GM23338 (cell line): ENCODE measurements at regions not wholly inside any gene's neighbourhood (a gene's known extent, or its start where the extent isn't known, plus 50 kb on each side); places are given as distances from the start of the nearest gene placed in this dataset.

ENCODE experiments used
- ATAC-seq: fragments of 200-7000 bp; cut with Tn5 transposase; 3 replicates; pipeline ENCODE4 v1.9.1; 2020
- DNase-seq: peaks from one replicate; pipeline ENCODE4 v3.0.0-alpha.2; 2015; ENCODE audit warnings: low spot score
- H2AFZ ChIP-seq: fragments of 200-600 bp; sonication (generic); 2 replicates; pipeline ENCODE4 v1.8.0; 2016; ENCODE audit warnings: antibody characterized with exemption, mild to moderate bottlenecking, moderate library complexity
- H3F3A ChIP-seq: fragments of 200-600 bp; sonication (generic); replicated peaks from 2 replicates; pipeline ENCODE4 v1.8.0; 2017; ENCODE audit warnings: antibody characterized with exemption, mixed run types, low read depth
- H3K27ac ChIP-seq: fragments of 200-600 bp; sonication (generic); 2 replicates; pipeline ENCODE4 v1.6.1; 2016; ENCODE audit warnings: low read depth
- H3K27me3 ChIP-seq: fragments of 200-600 bp; sonication (generic); 2 replicates; pipeline ENCODE4 v1.8.0; 2016; ENCODE audit warnings: mild to moderate bottlenecking, mixed run types, moderate library complexity; ENCODE audit not compliant: insufficient read depth
- H3K36me3 ChIP-seq: fragments of 200-600 bp; sonication (generic); 2 replicates; pipeline ENCODE4 v1.8.0; 2016; ENCODE audit warnings: mild to moderate bottlenecking; ENCODE audit not compliant: insufficient read depth
- H3K4me1 ChIP-seq: fragments of 200-600 bp; sonication (generic); 2 replicates; pipeline ENCODE4 v1.8.0; 2016; ENCODE audit warnings: mild to moderate bottlenecking, moderate library complexity; ENCODE audit not compliant: insufficient read depth
- H3K4me2 ChIP-seq: fragments of 200-600 bp; sonication (generic); 2 replicates; pipeline ENCODE4 v1.7.1; 2017; ENCODE audit warnings: mixed run types
- H3K4me3 ChIP-seq: fragments of 200-600 bp; sonication (generic); 2 replicates; pipeline ENCODE4 v1.6.1; 2016; ENCODE audit warnings: mixed run types
- H3K79me2 ChIP-seq: fragments of 200-600 bp; sonication (generic); replicated peaks from 2 replicates; pipeline ENCODE4 v1.8.0; 2017; ENCODE audit warnings: mild to moderate bottlenecking; ENCODE audit not compliant: insufficient read depth
- H3K9me2 ChIP-seq: fragments of 200-600 bp; sonication (generic); 2 replicates; pipeline ENCODE4 v1.8.0; 2017; ENCODE audit not compliant: insufficient read depth
- H4K20me1 ChIP-seq: fragments of 200-600 bp; sonication (generic); replicated peaks from 2 replicates; pipeline ENCODE4 v1.8.0; 2017; ENCODE audit warnings: mild to moderate bottlenecking; ENCODE audit not compliant: insufficient read depth
- H3K27ac Mint-ChIP-seq: 2 replicates; pipeline ENCODE4 v1.8.0; 2020; ENCODE audit warnings: inconsistent platforms, mild to moderate bottlenecking, moderate library complexity, mixed read lengths
- H3K27me3 Mint-ChIP-seq: 3 replicates; pipeline ENCODE4 v1.8.0; 2022; ENCODE audit warnings: low read depth, mild to moderate bottlenecking, moderate library complexity, mixed read lengths, inconsistent platforms; ENCODE audit not compliant: insufficient read depth, poor library complexity
- H3K36me3 Mint-ChIP-seq: 3 replicates; pipeline ENCODE4 v1.8.0; 2021; ENCODE audit warnings: low read depth, mild to moderate bottlenecking, inconsistent platforms, moderate library complexity, mixed read lengths
- H3K4me1 Mint-ChIP-seq: 3 replicates; pipeline ENCODE4 v1.8.0; 2020; ENCODE audit warnings: mild to moderate bottlenecking, inconsistent platforms, mixed read lengths
- H3K4me3 Mint-ChIP-seq: 3 replicates; pipeline ENCODE4 v1.8.0; 2021; ENCODE audit warnings: moderate library complexity, mild to moderate bottlenecking, inconsistent platforms, mixed read lengths
- H3K9me3 Mint-ChIP-seq: 3 replicates; pipeline ENCODE4 v1.8.0; 2020; ENCODE audit warnings: moderate library complexity, mild to moderate bottlenecking, inconsistent platforms, mixed read lengths
- CREB1 ChIP-seq: fragments of 250-450 bp; sonication (Bioruptor Pico); IDR thresholded peaks from 2 replicates; pipeline ENCODE4 v1.5.0; 2020; ENCODE audit warnings: low read depth, mild to moderate bottlenecking, moderate library complexity
- ETS1 ChIP-seq: IDR thresholded peaks from 2 replicates; pipeline ENCODE4 v1.6.1; 2016; ENCODE audit warnings: antibody characterized with exemption
- EZH2phosphoT487 ChIP-seq: fragments of 200-600 bp; sonication (generic); IDR thresholded peaks from one replicate; pipeline ENCODE4 v1.8.1; 2018; ENCODE audit warnings: antibody characterized with exemption; ENCODE audit not compliant: unreplicated experiment
- JUNB ChIP-seq: IDR thresholded peaks from one replicate; pipeline ENCODE4 v1.6.1; 2016; ENCODE audit warnings: antibody characterized with exemption; ENCODE audit not compliant: unreplicated experiment
- NANOG ChIP-seq: IDR thresholded peaks from 2 replicates; pipeline ENCODE4 v1.6.1; 2016; ENCODE audit warnings: antibody characterized with exemption, borderline replicate concordance
- POLR2AphosphoS5 ChIP-seq: IDR thresholded peaks from 2 replicates; pipeline ENCODE4 v1.6.1; 2016; ENCODE audit warnings: antibody characterized with exemption, low read depth
- REST ChIP-seq: IDR thresholded peaks from one replicate; pipeline ENCODE4 v1.6.1; 2018; ENCODE audit warnings: antibody characterized with exemption; ENCODE audit not compliant: unreplicated experiment
- STAT1 ChIP-seq: IDR thresholded peaks from one replicate; pipeline ENCODE4 v1.6.1; 2016; ENCODE audit warnings: antibody characterized with exemption; ENCODE audit not compliant: unreplicated experiment
- ZNF331 ChIP-seq: fragments of 250-450 bp; sonication (Bioruptor Pico); IDR thresholded peaks from 2 replicates; pipeline ENCODE4 v1.5.0; 2020; ENCODE audit warnings: low read depth, mild to moderate bottlenecking, moderate library complexity
- ZNF462 ChIP-seq: fragments of 250-450 bp; sonication (Bioruptor Pico); IDR thresholded peaks from 2 replicates; pipeline ENCODE4 v1.5.0; 2020; ENCODE audit warnings: mild to moderate bottlenecking, moderate library complexity

GRCh38 chr11:79541466-79541865 is 100.6 kb upstream of the TENM4 start:
- Histone ChIP-seq H2AFZ (no peak overlapping the region), H3K4me3 (no peak overlapping the region)
- H3K36me3 Mint-ChIP-seq = no peaks in the 10 kb centered on the region

More at GRCh38 chr11:79541466-79541865, 100.6 kb upstream of the TENM4 start:
- H3K4me1 Mint-ChIP-seq = peaks cover 15% of the 10 kb centered on the region; the same call in 2 of the 3 replicates
- Histone ChIP-seq H4K20me1 (no peaks in the 10 kb centered on the region), H3K27ac (no peak overlapping the region), H3K9me2 (peaks cover 13% of the 10 kb centered on the region; the same call in 1 of the 2 replicates), H3K79me2 (no peaks in the 10 kb centered on the region), H3F3A (no peaks in the 10 kb centered on the region), H3K27me3 (no peaks in the 10 kb centered on the region), H3K4me1 (peaks cover 16% of the 10 kb centered on the region; the same call in 1 of the 2 replicates), H3K36me3 (no peaks in the 10 kb centered on the region), H3K4me2 (no peak overlapping the region)
- H3K4me3 Mint-ChIP-seq = no peak overlapping the region
- no peak for ATAC-seq
- TF ChIP-seq NANOG (no peak), STAT1 (no peak), POLR2AphosphoS5 (no peak), JUNB (no peak), EZH2phosphoT487 (no peak), ETS1 (no peak), ZNF462 (CRISPR knock-in tag) (no peak), REST (no peak), ZNF331 (no peak), CREB1 (CRISPR knock-in tag) (no peak)
- H3K27me3 Mint-ChIP-seq = peaks cover 2% of the 10 kb centered on the region
- no peaks in the 10 kb centered on the region for H3K9me3 Mint-ChIP-seq
- no peak overlapping the region for H3K27ac Mint-ChIP-seq
- no peak for DNase-seq
